H1 (cell line): ENCODE measurements at regions not wholly inside any gene's neighbourhood (a gene's known extent, or its start where the extent isn't known, plus 50 kb on each side); places are given as distances from the start of the nearest gene placed in this dataset.

Source experiments
- CEBPB ChIP-seq: IDR thresholded peaks from 2 replicates; pipeline ENCODE4 v1.6.1; 2012; ENCODE audit warnings: low read depth, low read length
- CTCF ChIP-seq, 3 experiments: IDR thresholded peaks; 1 replicate in 2 of 3; 2 replicates in 1 of 3; pipeline versions ENCODE4 v1.5.1 to v1.6.1; 2011; ENCODE audit warnings: low read length in 3 of 3, mild to moderate bottlenecking in 3 of 3, inconsistent platforms in 2 of 3, low read depth in 1 of 3, moderate library complexity in 1 of 3; ENCODE audit not compliant: insufficient read depth in 1 of 3; ENCODE audit errors: control extremely low read depth in 1 of 3
- EZH2 ChIP-seq: fragments of 200-600 bp; sonication (generic); IDR thresholded peaks from 2 replicates; pipeline ENCODE4 v1.7.1; 2012; ENCODE audit warnings: low read depth, mild to moderate bottlenecking, moderate library complexity, low read length, inconsistent platforms; ENCODE audit not compliant: severe bottlenecking
- HDAC2 ChIP-seq, 2 experiments: fragments of 300-600 bp in 1 of 2; sonication (generic) in 1 of 2; IDR thresholded peaks; 2 replicates each; pipeline ENCODE4 v1.6.1; 2011 to 2012; ENCODE audit warnings: low read depth in 2 of 2, low read length in 2 of 2, mild to moderate bottlenecking in 2 of 2, moderate library complexity in 2 of 2, borderline replicate concordance in 1 of 2, inconsistent platforms in 1 of 2
- JUN ChIP-seq: IDR thresholded peaks from 2 replicates; pipeline ENCODE4 v1.6.1; 2011; ENCODE audit warnings: low read depth, mild to moderate bottlenecking, improper control_type of control experiment, low read length
- JUND ChIP-seq: IDR thresholded peaks from 2 replicates; pipeline ENCODE4 v1.6.1; 2011; ENCODE audit warnings: mild to moderate bottlenecking, improper control_type of control experiment, low read length
- KDM1A ChIP-seq: fragments of 200-600, 300-600 bp; sonication (generic); IDR thresholded peaks from 2 replicates; pipeline ENCODE4 v1.7.1; 2016; ENCODE audit warnings: mild to moderate bottlenecking, low read length, borderline replicate concordance
- PHF8 ChIP-seq: fragments of 200-600 bp; sonication (generic); conservative IDR thresholded peaks from 2 replicates; pipeline ENCODE4 v1.7.1; 2012; ENCODE audit warnings: low read depth, mild to moderate bottlenecking, inconsistent platforms, low read length, moderate library complexity
- POLR2A ChIP-seq, 2 experiments: IDR thresholded peaks; 1 replicate in 1 of 2; 2 replicates in 1 of 2; pipeline ENCODE4 v1.6.1; 2011; ENCODE audit warnings: low read depth in 2 of 2, low read length in 2 of 2, mild to moderate bottlenecking in 2 of 2; ENCODE audit errors: control extremely low read depth in 1 of 2
- POLR2AphosphoS5 ChIP-seq: IDR thresholded peaks from 2 replicates; pipeline ENCODE4 v1.6.1; 2011; ENCODE audit warnings: low read depth, low read length
- RAD21 ChIP-seq, 2 experiments: IDR thresholded peaks in 1 of 2; conservative IDR thresholded peaks in 1 of 2; 2 replicates each; pipeline ENCODE4 v1.6.1; 2011; ENCODE audit warnings: low read depth in 2 of 2, low read length in 2 of 2, improper control_type of control experiment in 1 of 2, inconsistent platforms in 1 of 2, mild to moderate bottlenecking in 1 of 2, moderate library complexity in 1 of 2
- SIN3A ChIP-seq, 2 experiments: IDR thresholded peaks in 1 of 2; conservative IDR thresholded peaks in 1 of 2; 2 replicates each; pipeline ENCODE4 v1.6.1; 2011 to 2012; ENCODE audit warnings: low read length in 2 of 2, improper control_type of control experiment in 1 of 2, low read depth in 1 of 2, mild to moderate bottlenecking in 1 of 2
- SRF ChIP-seq: IDR thresholded peaks from 2 replicates; pipeline ENCODE4 v1.6.1; 2011; ENCODE audit warnings: mild to moderate bottlenecking, low read depth, low read length, moderate library complexity

GRCh38 chr2:126049461-126049860 is 606.5 kb upstream of the GYPC start:
- TF ChIP-seq SRF (no peak), PHF8 (no peak), CTCF (IDR thresholded peaks at IDR 0.05; ENCODE audit: control extremely low read depth in 1 of 3, insufficient read depth in 1 of 3, low read depth in 1 of 3, low read length in 3 of 3) (no peak), CEBPB (no peak), POLR2A (IDR thresholded peaks at IDR 0.05; ENCODE audit: control extremely low read depth in 1 of 2, low read depth in 2 of 2, low read length in 2 of 2) (no peak), SIN3A (conservative IDR thresholded peaks at IDR 0.05 in 1 of 2, IDR thresholded peaks at IDR 0.05 in 1 of 2; ENCODE audit: low read depth in 1 of 2, low read length in 2 of 2) (no peak), JUN (no peak), KDM1A (no peak), RAD21 (IDR thresholded peaks at IDR 0.05 in 1 of 2, conservative IDR thresholded peaks at IDR 0.05 in 1 of 2; ENCODE audit: low read depth in 2 of 2, low read length in 2 of 2) (no peak), HDAC2 (IDR thresholded peaks at IDR 0.05; ENCODE audit: borderline replicate concordance in 1 of 2, low read depth in 2 of 2, low read length in 2 of 2) (no peak), EZH2 (no peak), JUND (no peak), POLR2AphosphoS5 (no peak)
